Inflammatory macrophage treated with lipopolysaccharide for 4 hours (primary cell): ENCODE measurements at regions not wholly inside any gene's neighbourhood (a gene's known extent, or its start where the extent isn't known, plus 50 kb on each side); places are given as distances from the start of the nearest gene placed in this dataset.
"Not testable (repeated sequence)": the region's sequence is repeated elsewhere in the genome, so short reads cannot be mapped to it uniquely, and the experiment has no call there.

Experiments used
- DNase-seq: peaks from one replicate; pipeline ENCODE4 v3.0.0-alpha.2; 2020

GRCh38 chr4:105059337-105059736, 87.3 kb upstream of the TET2 start:
- peak; percentile 89 for DNase-seq

GRCh38 chr4:105060628-105061027, 86.0 kb upstream of the TET2 start:
- peak; percentile 90 for DNase-seq

DNA sequence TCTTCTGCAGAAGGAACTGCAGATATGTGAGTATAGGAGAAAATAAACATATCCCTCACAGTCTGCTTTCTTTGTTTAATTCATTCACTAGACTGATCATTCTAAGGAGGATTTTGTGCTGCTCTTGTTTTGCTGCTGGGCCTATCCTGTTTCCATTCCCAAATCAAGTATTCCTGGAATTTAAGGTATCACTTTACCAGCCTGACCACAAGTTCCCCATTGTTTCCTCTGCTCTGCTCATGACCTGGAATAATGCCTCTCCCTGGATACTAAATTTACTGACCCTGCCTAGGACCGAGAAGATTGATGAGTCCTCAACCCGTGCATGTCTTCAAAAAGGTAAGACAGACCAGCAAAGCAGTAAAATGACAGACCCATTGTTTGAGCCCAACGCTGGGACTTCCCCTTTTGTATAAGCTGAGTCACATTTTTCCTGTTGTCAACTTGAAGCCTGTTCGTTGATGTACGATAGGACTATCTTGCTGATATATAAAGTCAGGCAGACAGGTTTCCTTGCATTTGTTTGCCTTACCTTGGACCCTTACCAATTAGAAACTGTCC, 85.5 kb upstream of the TET2 start:
- DNase-seq, result peak; percentile 79

- peak; percentile 40 for DNase-seq
Observed at GRCh38 chr4:105061731-105062130, 84.9 kb upstream of the TET2 start.

GRCh38 chr4:105066401-105066800, 80.3 kb upstream of the TET2 start:
- no peak for DNase-seq

DNA sequence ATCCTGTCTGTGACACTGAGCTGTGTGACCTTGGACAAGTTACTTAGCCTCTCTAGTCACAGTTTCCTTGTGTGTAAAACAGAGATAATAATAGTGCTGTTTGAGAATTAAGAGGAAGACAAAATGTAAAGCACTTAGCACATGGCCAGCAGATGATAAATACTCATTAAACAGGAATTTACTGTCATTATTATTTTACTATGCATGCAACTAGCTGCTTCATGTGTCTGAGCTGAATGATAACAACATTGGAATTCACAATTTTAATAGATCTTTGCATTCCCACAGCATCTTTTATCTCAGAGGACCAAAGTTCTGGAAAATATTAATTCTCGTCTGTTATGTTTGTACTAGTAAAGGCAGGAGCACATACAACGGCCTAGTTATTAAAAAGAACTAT, 79.2 kb upstream of the TET2 start:
- no peak for DNase-seq

- no peak for DNase-seq
Observed at GRCh38 chr4:105067946-105068345, 78.7 kb upstream of the TET2 start.

DNA sequence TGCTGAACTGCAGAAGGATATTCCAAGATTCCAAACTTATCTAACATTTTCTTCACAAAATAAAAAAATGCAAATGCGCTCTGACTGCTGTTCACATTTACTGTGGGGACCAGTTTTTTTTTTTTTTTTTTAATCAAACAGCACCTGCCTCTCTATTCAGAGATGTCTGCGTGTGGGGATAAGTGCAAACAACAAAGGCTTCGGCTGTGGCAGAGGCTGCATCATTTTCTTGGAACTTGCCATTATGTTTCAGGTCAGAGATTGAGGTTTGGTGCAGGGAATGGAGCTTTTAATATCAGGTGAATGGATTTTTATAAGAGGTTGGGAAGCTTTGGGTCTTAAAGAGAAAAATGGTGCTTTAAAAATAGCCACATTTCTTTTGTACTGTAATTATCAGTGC, 78.2 kb upstream of the TET2 start:
- no peak for DNase-seq

DNA sequence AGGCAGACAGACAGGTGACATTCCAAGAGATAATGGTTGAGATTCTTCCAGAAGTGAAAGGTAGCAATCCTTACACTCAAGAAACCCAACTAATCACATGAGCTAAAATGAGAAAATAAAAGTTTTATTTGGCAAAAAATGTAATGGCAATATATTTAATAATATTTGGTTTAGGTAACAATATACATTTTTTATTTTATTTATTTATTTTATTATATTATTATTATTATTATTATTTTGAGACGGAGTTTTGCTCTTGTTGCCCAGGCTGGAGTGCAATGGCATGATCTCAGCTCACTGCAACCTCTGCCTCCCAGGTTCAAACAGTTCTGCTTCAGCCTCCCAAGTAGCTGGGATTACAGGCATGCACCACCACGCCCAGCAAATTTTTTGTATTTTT, 74.6 kb upstream of the TET2 start:
- DNase-seq, result not testable (repeated sequence)

GRCh38 chr4:105074097-105074496, 72.6 kb upstream of the TET2 start:
- DNase-seq, result no peak

DNA sequence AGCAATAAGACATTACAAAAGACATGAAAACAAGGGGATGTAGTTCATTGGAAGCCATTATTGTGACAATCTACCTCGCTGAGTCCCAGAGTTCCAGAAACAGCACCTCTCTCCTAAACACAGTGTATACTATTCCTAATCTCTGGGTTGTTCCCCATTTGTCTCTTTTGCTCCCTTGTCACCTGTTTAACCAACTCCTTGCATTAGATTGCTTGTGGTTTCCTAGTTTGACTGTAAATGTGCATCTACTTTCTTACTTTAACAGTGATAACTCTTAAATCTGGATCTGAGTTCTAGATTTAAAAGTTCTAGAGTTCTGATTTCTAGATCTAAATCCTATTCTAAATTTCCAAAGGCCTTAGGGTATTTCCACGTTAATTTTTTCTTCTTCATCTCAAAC, 71.6 kb upstream of the TET2 start:
- no peak for DNase-seq

GRCh38 chr4:105088110-105088879, 58.4 kb upstream of the TET2 start:
- peak; percentile 6 for DNase-seq

DNA sequence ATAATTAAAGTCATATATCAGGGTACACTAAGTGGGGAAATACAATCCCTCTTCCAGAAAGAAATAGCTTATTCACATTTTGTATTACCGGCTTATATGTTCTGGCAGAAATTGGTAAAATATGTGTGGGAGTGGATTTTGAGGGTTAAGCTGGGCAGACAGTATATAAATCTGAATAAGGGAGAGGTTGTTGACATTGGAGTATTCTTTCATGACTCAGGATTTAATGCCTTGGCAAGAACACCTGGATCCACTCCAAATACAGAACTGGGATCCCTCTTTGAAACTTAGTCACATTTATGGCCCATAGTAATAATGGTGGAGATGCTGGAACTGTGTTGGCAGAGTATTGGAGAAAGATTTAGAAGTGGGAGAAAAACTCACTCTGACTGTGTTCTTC, 54.3 kb upstream of the TET2 start:
- no peak for DNase-seq

- no peak for DNase-seq
Observed at GRCh38 chr4:105092768-105093167, 53.9 kb upstream of the TET2 start.

GRCh38 chr4:105093975-105094374, 52.7 kb upstream of the TET2 start:
- no peak for DNase-seq
